Astrocyte (in vitro differentiated cells and primary cell): ENCODE measurements at regions not wholly inside any gene's neighbourhood (a gene's known extent, or its start where the extent isn't known, plus 50 kb on each side); places are given as distances from the start of the nearest gene placed in this dataset.

Experiments used
- DNase-seq: peaks from one replicate; pipeline ENCODE4 v3.0.0-alpha.2; 2010; ENCODE audit warnings: low read depth
- FAIRE-seq: peaks from 2 replicates; lab custom pipeline; 2011; peaks lifted over from hg19 to GRCh38; lab: Jason Lieb, UNC
- H2AFZ ChIP-seq: 2 replicates; pipeline ENCODE4 v1.6.0; 2012; ENCODE audit warnings: low read depth, low read length, inconsistent platforms
- H3K27ac ChIP-seq: 2 replicates; pipeline ENCODE4 v1.5.1; 2011; ENCODE audit warnings: low read depth, low read length, inconsistent platforms
- H3K27me3 ChIP-seq: 2 replicates; pipeline ENCODE4 v1.6.0; 2011; ENCODE audit warnings: low read length, inconsistent platforms; ENCODE audit not compliant: insufficient read depth
- H3K36me3 ChIP-seq: 2 replicates; pipeline ENCODE4 v1.5.1; 2011; ENCODE audit warnings: low read length, inconsistent platforms; ENCODE audit not compliant: insufficient read depth
- H3K4me1 ChIP-seq: 2 replicates; pipeline ENCODE4 v1.5.1; 2011; ENCODE audit warnings: low read length, inconsistent platforms; ENCODE audit not compliant: insufficient read depth
- H3K4me2 ChIP-seq: 2 replicates; pipeline ENCODE4 v1.6.0; 2012; ENCODE audit warnings: low read length, inconsistent platforms
- H3K4me3 ChIP-seq: 2 replicates; pipeline ENCODE4 v1.5.1; 2011; ENCODE audit warnings: low read depth, mild to moderate bottlenecking, low read length, inconsistent platforms; ENCODE audit not compliant: insufficient read depth
- H3K79me2 ChIP-seq: 2 replicates; pipeline ENCODE4 v1.6.0; 2012; ENCODE audit warnings: mild to moderate bottlenecking, low read length, inconsistent platforms; ENCODE audit not compliant: insufficient read depth
- H3K9ac ChIP-seq: 2 replicates; pipeline ENCODE4 v1.6.0; 2012; ENCODE audit warnings: mild to moderate bottlenecking, low read length, inconsistent platforms
- H3K9me3 ChIP-seq: 2 replicates; pipeline ENCODE4 v1.5.1; 2012; ENCODE audit warnings: low read depth, mild to moderate bottlenecking, low read length, inconsistent platforms; ENCODE audit not compliant: insufficient read depth
- H4K20me1 ChIP-seq: 2 replicates; pipeline ENCODE4 v1.6.0; 2012; ENCODE audit warnings: low read length, inconsistent platforms; ENCODE audit not compliant: insufficient read depth
- H3K27ac Mint-ChIP-seq: one replicate; pipeline ENCODE4 v1.8.0; 2021; ENCODE audit warnings: mild to moderate bottlenecking, mixed read lengths; ENCODE audit not compliant: unreplicated experiment
- H3K27me3 Mint-ChIP-seq: one replicate; pipeline ENCODE4 v1.8.0; 2021; ENCODE audit warnings: low read depth, mixed read lengths; ENCODE audit not compliant: unreplicated experiment
- H3K36me3 Mint-ChIP-seq: one replicate; pipeline ENCODE4 v1.8.0; 2021; ENCODE audit warnings: low read depth, mixed read lengths; ENCODE audit not compliant: unreplicated experiment
- H3K4me1 Mint-ChIP-seq: one replicate; pipeline ENCODE4 v1.8.0; 2021; ENCODE audit warnings: low read depth, mixed read lengths; ENCODE audit not compliant: unreplicated experiment
- H3K4me3 Mint-ChIP-seq: one replicate; pipeline ENCODE4 v1.8.0; 2021; ENCODE audit warnings: mild to moderate bottlenecking, moderate library complexity, mixed read lengths; ENCODE audit not compliant: unreplicated experiment
- H3K9me3 Mint-ChIP-seq: one replicate; pipeline ENCODE4 v1.8.0; 2021; ENCODE audit warnings: mild to moderate bottlenecking, mixed read lengths; ENCODE audit not compliant: unreplicated experiment
- CTCF ChIP-seq: IDR thresholded peaks from 2 replicates; pipeline ENCODE4 v1.5.1; 2011; ENCODE audit warnings: low read depth, mild to moderate bottlenecking, inconsistent platforms, low read length, moderate library complexity; ENCODE audit not compliant: insufficient read depth
- EZH2 ChIP-seq: IDR thresholded peaks from 2 replicates; pipeline ENCODE4 v1.6.1; 2012; ENCODE audit warnings: mild to moderate bottlenecking, low read length, inconsistent platforms; ENCODE audit not compliant: insufficient read depth

GRCh38 chr1:214154596-214155292 lies 126.2 kb upstream of the SMYD2 start:
- H3K27me3 Mint-ChIP-seq = peaks cover 14% of the 10 kb centered on the region
- H3K36me3 Mint-ChIP-seq = no peaks in the 10 kb centered on the region
- H4K20me1 ChIP-seq = no peaks in the 10 kb centered on the region
- no peak overlapping the region for H3K27ac Mint-ChIP-seq
- DNase-seq = no peak
- no peaks in the 10 kb centered on the region for H3K4me1 Mint-ChIP-seq
- no peak overlapping the region for H3K4me2 ChIP-seq
- H3K4me3 ChIP-seq = no peak overlapping the region
- TF ChIP-seq EZH2 = no peak
- TF ChIP-seq CTCF = no peak
- H3K4me1 ChIP-seq = no peaks in the 10 kb centered on the region
- H3K9me3 Mint-ChIP-seq = no peaks in the 10 kb centered on the region
- H3K4me3 Mint-ChIP-seq = no peak overlapping the region
- no peaks in the 10 kb centered on the region for H3K79me2 ChIP-seq
- H2AFZ ChIP-seq = no peak overlapping the region
- H3K27ac ChIP-seq = no peak overlapping the region
- H3K27me3 ChIP-seq = peaks cover 12% of the 10 kb centered on the region
- no peak for FAIRE-seq
- no peaks in the 10 kb centered on the region for H3K9me3 ChIP-seq
- H3K9ac ChIP-seq = no peak overlapping the region
- H3K36me3 ChIP-seq = no peaks in the 10 kb centered on the region

DNA sequence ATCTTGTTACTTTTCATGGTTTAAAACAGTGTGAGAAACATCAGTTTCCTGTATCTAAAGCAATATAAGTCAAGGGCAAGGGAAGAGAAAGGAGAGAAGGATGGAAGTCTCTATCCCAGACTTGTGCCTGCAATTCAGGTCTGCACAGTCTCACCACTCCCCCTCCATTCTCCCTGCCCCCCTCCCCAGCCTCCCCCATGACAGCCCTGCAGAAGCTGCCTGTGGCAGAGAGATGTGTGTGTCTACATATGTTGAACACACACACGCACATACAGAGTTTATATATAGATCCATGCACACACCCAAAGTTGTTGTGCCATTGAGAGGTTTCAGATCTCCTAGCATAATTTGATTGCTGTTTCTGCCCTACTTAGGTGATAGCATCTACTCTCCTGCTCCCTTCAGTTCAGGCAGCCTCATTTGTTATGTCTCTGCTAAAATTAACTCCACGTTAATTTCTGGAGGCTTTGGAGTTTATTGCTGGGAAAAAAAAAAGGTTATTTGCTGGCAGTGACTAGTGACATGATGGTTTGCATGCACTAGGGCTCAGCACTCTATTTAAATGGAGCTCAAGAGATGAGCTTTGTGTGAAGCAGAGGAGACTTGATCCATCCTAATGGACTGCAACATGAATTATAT lies 124.9 kb upstream of the SMYD2 start:
- no peak overlapping the region for H3K4me2 ChIP-seq

More for the DNA sequence above, 124.9 kb upstream of the SMYD2 start:
- Mint-ChIP-seq H3K27me3 (peaks cover 16% of the 10 kb centered on the region), H3K36me3 (no peaks in the 10 kb centered on the region), H3K4me1 (no peaks in the 10 kb centered on the region), H3K4me3 (no peak overlapping the region), H3K27ac (no peak overlapping the region), H3K9me3 (no peaks in the 10 kb centered on the region)
- H3K4me1 ChIP-seq = no peaks in the 10 kb centered on the region
- H3K9me3 ChIP-seq = no peaks in the 10 kb centered on the region
- TF ChIP-seq CTCF (no peak), EZH2 (no peak)
- no peak for FAIRE-seq
- H3K4me3 ChIP-seq = no peak overlapping the region
- H3K27ac ChIP-seq = no peak overlapping the region
- H3K27me3 ChIP-seq = peaks cover 12% of the 10 kb centered on the region
- H3K9ac ChIP-seq = no peak overlapping the region
- DNase-seq = no peak
- no peak overlapping the region for H2AFZ ChIP-seq
- H3K36me3 ChIP-seq = no peaks in the 10 kb centered on the region
- H4K20me1 ChIP-seq = no peaks in the 10 kb centered on the region
- H3K79me2 ChIP-seq = no peaks in the 10 kb centered on the region
